ENCODE measurements at regions not wholly inside any gene's neighbourhood (a gene's known extent, or its start where the extent isn't known, plus 50 kb on each side); places are given as distances from the start of the nearest gene placed in this dataset.

GRCh38 chr10:2891770-2892124 lies 175.6 kb upstream of the PFKP start:
- Histone ChIP-seq H3K4me1 (no peaks in the 10 kb centered on the region), H3K9me3 (no peaks in the 10 kb centered on the region), H3K4me3 (no peak overlapping the region), H3K27ac (no peak overlapping the region), H3K36me3 (no peaks in the 10 kb centered on the region), H3K27me3 (no peaks in the 10 kb centered on the region)
- DNase-seq, result no peak
- intact Hi-C loops (cut with DNase I), result no loop called here
- ATAC-seq, result no peak
- TF ChIP-seq, protein P1, sequence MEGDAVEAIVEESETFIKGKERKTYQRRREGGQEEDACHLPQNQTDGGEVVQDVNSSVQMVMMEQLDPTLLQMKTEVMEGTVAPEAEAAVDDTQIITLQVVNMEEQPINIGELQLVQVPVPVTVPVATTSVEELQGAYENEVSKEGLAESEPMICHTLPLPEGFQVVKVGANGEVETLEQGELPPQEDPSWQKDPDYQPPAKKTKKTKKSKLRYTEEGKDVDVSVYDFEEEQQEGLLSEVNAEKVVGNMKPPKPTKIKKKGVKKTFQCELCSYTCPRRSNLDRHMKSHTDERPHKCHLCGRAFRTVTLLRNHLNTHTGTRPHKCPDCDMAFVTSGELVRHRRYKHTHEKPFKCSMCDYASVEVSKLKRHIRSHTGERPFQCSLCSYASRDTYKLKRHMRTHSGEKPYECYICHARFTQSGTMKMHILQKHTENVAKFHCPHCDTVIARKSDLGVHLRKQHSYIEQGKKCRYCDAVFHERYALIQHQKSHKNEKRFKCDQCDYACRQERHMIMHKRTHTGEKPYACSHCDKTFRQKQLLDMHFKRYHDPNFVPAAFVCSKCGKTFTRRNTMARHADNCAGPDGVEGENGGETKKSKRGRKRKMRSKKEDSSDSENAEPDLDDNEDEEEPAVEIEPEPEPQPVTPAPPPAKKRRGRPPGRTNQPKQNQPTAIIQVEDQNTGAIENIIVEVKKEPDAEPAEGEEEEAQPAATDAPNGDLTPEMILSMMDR (IDR thresholded peaks at IDR 0.05), result no peak

DNA sequence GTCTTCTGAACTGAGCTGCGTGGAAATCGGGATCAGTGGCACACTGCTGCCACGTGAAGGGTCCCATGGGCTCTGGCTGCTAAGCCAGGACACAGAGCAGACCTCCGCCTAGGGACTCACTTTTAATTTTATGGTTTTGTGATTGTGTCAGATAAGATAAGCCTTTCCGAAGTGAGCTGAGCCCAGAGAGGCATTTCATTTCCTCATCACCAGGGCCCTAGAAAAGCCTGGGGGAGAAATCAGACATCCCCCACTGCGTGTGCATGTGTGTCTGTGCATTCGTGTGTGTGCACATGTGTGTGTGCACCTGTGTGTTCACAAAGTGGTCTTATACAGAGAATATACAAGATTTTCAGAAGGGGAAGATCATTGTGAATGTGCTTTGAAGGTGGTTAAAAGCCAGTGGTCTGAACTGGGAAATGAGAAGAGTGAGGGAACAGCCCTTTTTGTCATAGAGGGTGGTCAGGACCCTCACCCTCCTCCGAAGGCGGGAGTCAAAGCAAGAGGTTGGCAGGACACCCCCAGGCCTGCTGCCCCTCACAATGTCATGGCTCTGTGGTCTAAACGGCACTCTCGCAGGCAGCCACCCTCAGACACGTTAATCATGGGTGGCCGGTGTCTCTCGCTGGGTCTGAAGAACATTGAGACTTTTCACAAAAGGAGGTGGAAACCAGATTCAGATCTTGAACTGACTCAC lies 176.1 kb upstream of the PFKP start:
- no peak overlapping the region for H3K4me3 ChIP-seq
- no peaks in the 10 kb centered on the region for H3K4me1 ChIP-seq
- no peaks in the 10 kb centered on the region for H3K9me3 ChIP-seq
- H3K36me3 ChIP-seq, result no peaks in the 10 kb centered on the region
- no peak for DNase-seq
- no peak overlapping the region for H3K27ac ChIP-seq
- H3K27me3 ChIP-seq, result no peaks in the 10 kb centered on the region
- intact Hi-C loops (cut with DNase I), result no loop called here
- TF ChIP-seq, protein P1 (IDR thresholded peaks at IDR 0.05), result no peak
- no peak for ATAC-seq

GRCh38 chr10:2890093-2890492 lies 177.3 kb upstream of the PFKP start:
- Histone ChIP-seq H3K4me1 (no peaks in the 10 kb centered on the region), H3K4me3 (no peak overlapping the region), H3K27ac (no peak overlapping the region), H3K9me3 (no peaks in the 10 kb centered on the region), H3K27me3 (no peaks in the 10 kb centered on the region), H3K36me3 (no peaks in the 10 kb centered on the region)
- ATAC-seq (no peak), DNase-seq (no peak)
- TF ChIP-seq, protein P1 (IDR thresholded peaks at IDR 0.05), result no peak
- intact Hi-C loops (cut with DNase I), result no loop called here

DNA sequence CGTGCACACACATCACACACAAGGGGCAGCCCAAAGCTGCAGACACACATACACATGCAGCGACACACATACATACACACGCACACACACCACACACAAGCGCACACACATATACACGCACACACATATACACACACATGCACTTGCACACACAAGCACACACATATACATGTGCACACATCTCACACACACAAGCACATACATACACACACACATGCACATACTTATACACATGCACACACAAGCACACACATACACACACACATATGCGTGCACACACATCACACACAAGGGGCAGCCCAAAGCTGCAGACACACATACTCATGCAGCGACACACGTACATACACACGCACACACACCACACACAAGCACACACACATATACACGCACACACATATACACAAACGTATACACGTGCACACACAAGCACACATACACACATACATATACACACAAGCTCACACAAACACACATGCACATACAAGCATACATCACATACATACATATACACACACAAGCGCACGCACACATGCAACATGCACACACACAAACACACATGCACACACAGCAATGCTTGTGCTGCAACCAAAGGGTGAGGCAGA lies 178.8 kb upstream of the PFKP start:
- H3K9me3 ChIP-seq, result no peaks in the 10 kb centered on the region
- DNase-seq (no peak), ATAC-seq (no peak)
- TF ChIP-seq, protein P1 (IDR thresholded peaks at IDR 0.05), result no peak
- no peaks in the 10 kb centered on the region for H3K27me3 ChIP-seq
- H3K4me3 ChIP-seq, result no peak overlapping the region
- no peak overlapping the region for H3K27ac ChIP-seq
- intact Hi-C loops (cut with DNase I), result no loop called here
- no peaks in the 10 kb centered on the region for H3K4me1 ChIP-seq
- no peaks in the 10 kb centered on the region for H3K36me3 ChIP-seq

DNA sequence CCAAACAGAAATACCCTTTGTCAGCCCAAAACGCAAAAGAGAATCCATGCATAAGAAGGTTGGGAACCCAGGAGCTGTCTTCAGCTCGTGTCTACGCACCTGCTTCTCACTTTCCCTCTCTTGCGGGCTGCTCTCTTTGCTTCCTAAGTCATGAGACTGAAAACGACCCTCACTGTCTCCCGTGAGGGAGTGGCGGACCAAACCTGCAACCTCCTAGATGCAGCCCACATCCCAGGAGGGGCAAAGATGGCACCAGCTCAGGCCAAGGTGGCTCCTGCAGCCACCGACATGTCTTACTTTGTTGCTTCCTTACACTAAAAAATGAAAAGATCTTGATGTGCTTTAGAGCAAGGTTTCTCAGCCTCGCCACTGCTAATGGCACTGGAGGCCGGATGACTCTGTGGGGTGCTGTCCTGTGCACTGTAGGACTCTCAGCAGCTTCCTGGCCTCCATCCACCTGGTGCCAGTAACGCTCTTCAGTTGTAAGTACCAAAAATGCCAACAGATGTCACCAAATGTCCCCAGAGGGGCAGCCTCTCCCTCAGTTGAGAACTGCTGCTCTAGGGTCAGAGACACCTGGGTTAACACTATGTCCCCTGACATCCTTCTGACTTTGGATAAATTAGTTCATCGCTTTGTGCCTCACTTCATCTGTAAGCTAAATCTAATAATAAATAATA lies 179.8 kb upstream of the PFKP start:
- ATAC-seq, result no peak
- no peaks in the 10 kb centered on the region for H3K27me3 ChIP-seq
- intact Hi-C loops (cut with DNase I), result no loop called here
- no peak for DNase-seq
- no peaks in the 10 kb centered on the region for H3K4me1 ChIP-seq
- no peaks in the 10 kb centered on the region for H3K36me3 ChIP-seq
- no peak overlapping the region for H3K27ac ChIP-seq
- no peak overlapping the region for H3K4me3 ChIP-seq
- TF ChIP-seq, protein P1 (IDR thresholded peaks at IDR 0.05), result no peak
- H3K9me3 ChIP-seq, result no peaks in the 10 kb centered on the region

All from upper lobe of right lung (tissue), 1 donor.